Vagina (tissue), 2 donors: ENCODE measurements at regions not wholly inside any gene's neighbourhood (a gene's known extent, or its start where the extent isn't known, plus 50 kb on each side); places are given as distances from the start of the nearest gene placed in this dataset.

ENCODE experiments used
- POLR2AphosphoS5 ChIP-seq, 2 donors: sonication (generic); formaldehyde crosslinking; IDR thresholded peaks; one replicate each; pipeline ENCODE4 v1.9.0; 2017; ENCODE audit warnings: antibody characterized with exemption in 2 of 2, mild to moderate bottlenecking in 2 of 2, low read depth in 1 of 2; ENCODE audit not compliant: insufficient read depth in 1 of 2
- TF ChIP-seq, protein P1 (sequence below), 3 experiments: fragments of 450-650 bp in 2 of 3; fragments of 200-600 bp in 1 of 3; sonication (generic) in 1 of 3; IDR thresholded peaks; one replicate each; pipeline ENCODE4 v1.5.1; 2017 to 2019; ENCODE audit warnings: antibody characterized with exemption in 3 of 3, mild to moderate bottlenecking in 2 of 3, moderate library complexity in 2 of 3

DNA sequence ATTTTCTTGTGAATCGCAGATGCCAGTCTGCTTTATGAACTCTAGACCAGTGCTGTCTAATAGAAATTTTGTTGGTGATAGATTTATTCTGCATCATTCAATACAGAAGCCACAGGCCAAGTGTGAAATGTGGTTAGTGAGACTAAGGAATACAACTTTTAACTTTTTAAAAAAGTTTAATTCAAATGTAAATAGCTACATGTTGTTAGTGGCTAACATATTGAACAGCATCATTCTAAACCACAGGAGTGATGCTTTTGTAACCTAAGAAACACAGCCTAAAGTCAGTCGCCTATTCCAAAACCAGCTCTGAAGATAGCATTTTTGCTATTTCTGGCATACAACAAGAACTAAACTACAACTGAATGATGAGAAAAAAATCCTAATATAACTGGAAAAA lies 164.8 kb upstream of the CBLB start:
- TF ChIP-seq, protein P1, sequence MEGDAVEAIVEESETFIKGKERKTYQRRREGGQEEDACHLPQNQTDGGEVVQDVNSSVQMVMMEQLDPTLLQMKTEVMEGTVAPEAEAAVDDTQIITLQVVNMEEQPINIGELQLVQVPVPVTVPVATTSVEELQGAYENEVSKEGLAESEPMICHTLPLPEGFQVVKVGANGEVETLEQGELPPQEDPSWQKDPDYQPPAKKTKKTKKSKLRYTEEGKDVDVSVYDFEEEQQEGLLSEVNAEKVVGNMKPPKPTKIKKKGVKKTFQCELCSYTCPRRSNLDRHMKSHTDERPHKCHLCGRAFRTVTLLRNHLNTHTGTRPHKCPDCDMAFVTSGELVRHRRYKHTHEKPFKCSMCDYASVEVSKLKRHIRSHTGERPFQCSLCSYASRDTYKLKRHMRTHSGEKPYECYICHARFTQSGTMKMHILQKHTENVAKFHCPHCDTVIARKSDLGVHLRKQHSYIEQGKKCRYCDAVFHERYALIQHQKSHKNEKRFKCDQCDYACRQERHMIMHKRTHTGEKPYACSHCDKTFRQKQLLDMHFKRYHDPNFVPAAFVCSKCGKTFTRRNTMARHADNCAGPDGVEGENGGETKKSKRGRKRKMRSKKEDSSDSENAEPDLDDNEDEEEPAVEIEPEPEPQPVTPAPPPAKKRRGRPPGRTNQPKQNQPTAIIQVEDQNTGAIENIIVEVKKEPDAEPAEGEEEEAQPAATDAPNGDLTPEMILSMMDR (IDR thresholded peaks at IDR 0.05), result no peak
- no peak for TF ChIP-seq POLR2AphosphoS5 (IDR thresholded peaks at IDR 0.05; ENCODE audit: insufficient read depth in 1 of 2, low read depth in 1 of 2)
